Trophoblast cell (in vitro differentiated cells and primary cell): ENCODE measurements at regions not wholly inside any gene's neighbourhood (a gene's known extent, or its start where the extent isn't known, plus 50 kb on each side); places are given as distances from the start of the nearest gene placed in this dataset.
A peak's percentile ranks its signal among the peaks of the same experiment; 100 is the strongest.
"Not testable (repeated sequence)": the region's sequence is repeated elsewhere in the genome, so short reads cannot be mapped to it uniquely, and the experiment has no call there.

Experiments used
- DNase-seq, 2 donors: peaks; one replicate each; pipeline ENCODE4 v3.0.0-alpha.2; 2016
- H2AFZ ChIP-seq: 2 replicates; pipeline ENCODE4 v1.6.1; 2013; ENCODE audit warnings: low read length, moderate library complexity, mild to moderate bottlenecking; ENCODE audit not compliant: insufficient read depth, poor library complexity
- H2AK5ac ChIP-seq: 2 replicates; pipeline ENCODE4 v1.6.1; 2013; ENCODE audit warnings: mild to moderate bottlenecking, low read length
- H2BK120ac ChIP-seq: 2 replicates; pipeline ENCODE4 v1.6.1; 2013; ENCODE audit warnings: low read length, mild to moderate bottlenecking, moderate library complexity; ENCODE audit not compliant: insufficient read depth, poor library complexity
- H2BK12ac ChIP-seq: 2 replicates; pipeline ENCODE4 v1.6.1; 2013; ENCODE audit warnings: mild to moderate bottlenecking, low read length, moderate library complexity
- H2BK5ac ChIP-seq: 2 replicates; pipeline ENCODE4 v1.6.1; 2013; ENCODE audit warnings: low read length, low read depth, moderate library complexity, mild to moderate bottlenecking; ENCODE audit not compliant: poor library complexity
- H3K14ac ChIP-seq: 2 replicates; pipeline ENCODE4 v1.6.1; 2013; ENCODE audit warnings: mild to moderate bottlenecking, low read length
- H3K18ac ChIP-seq: 2 replicates; pipeline ENCODE4 v1.6.1; 2013; ENCODE audit warnings: mild to moderate bottlenecking, low read length
- H3K23ac ChIP-seq: 2 replicates; pipeline ENCODE4 v1.6.1; 2013; ENCODE audit warnings: low read length
- H3K27ac ChIP-seq: 2 replicates; pipeline ENCODE4 v1.5.1; 2013; ENCODE audit warnings: low read depth, mild to moderate bottlenecking, inconsistent platforms, low read length, moderate library complexity
- H3K27me3 ChIP-seq: 2 replicates; pipeline ENCODE4 v1.6.1; 2013; ENCODE audit warnings: inconsistent platforms, mild to moderate bottlenecking, low read length, moderate library complexity; ENCODE audit not compliant: insufficient read depth
- H3K36me3 ChIP-seq, 2 experiments: 1 replicate in 1 of 2; 2 replicates in 1 of 2; pipeline ENCODE4 v1.6.1; 2013; ENCODE audit warnings: low read length in 2 of 2, mild to moderate bottlenecking in 2 of 2, moderate library complexity in 1 of 2; ENCODE audit not compliant: insufficient read depth in 2 of 2, control insufficient read depth in 1 of 2
- H3K4ac ChIP-seq: 2 replicates; pipeline ENCODE4 v1.6.1; 2013; ENCODE audit warnings: low read depth, mild to moderate bottlenecking, low read length, moderate library complexity
- H3K4me1 ChIP-seq, 2 experiments: 1 replicate in 1 of 2; 2 replicates in 1 of 2; pipeline ENCODE4 v1.6.1; 2013; ENCODE audit warnings: low read length in 2 of 2, mild to moderate bottlenecking in 2 of 2, moderate library complexity in 1 of 2; ENCODE audit not compliant: insufficient read depth in 2 of 2, control insufficient read depth in 1 of 2
- H3K4me2 ChIP-seq: 2 replicates; pipeline ENCODE4 v1.6.1; 2013; ENCODE audit warnings: inconsistent platforms, mild to moderate bottlenecking, low read length, moderate library complexity
- H3K4me3 ChIP-seq: 2 replicates; pipeline ENCODE4 v1.5.1; 2013; ENCODE audit warnings: mild to moderate bottlenecking, low read depth, low read length, inconsistent platforms
- H3K79me1 ChIP-seq: one replicate; pipeline ENCODE4 v1.6.1; 2013; ENCODE audit warnings: low read length
- H3K79me2 ChIP-seq: 2 replicates; pipeline ENCODE4 v1.6.1; 2013; ENCODE audit warnings: low read length, mild to moderate bottlenecking; ENCODE audit not compliant: control insufficient read depth, insufficient read depth, poor library complexity
- H3K9ac ChIP-seq: 2 replicates; pipeline ENCODE4 v1.6.1; 2013; ENCODE audit warnings: mild to moderate bottlenecking, low read length
- H3K9me3 ChIP-seq: 2 replicates; pipeline ENCODE4 v1.6.1; 2013; ENCODE audit warnings: low read depth, mild to moderate bottlenecking, control low read depth, inconsistent platforms, low read length; ENCODE audit not compliant: insufficient read depth
- H4K12ac ChIP-seq: 2 replicates; pipeline ENCODE4 v1.6.1; 2013; ENCODE audit warnings: low read depth, mild to moderate bottlenecking, low read length, moderate library complexity
- H4K8ac ChIP-seq: 2 replicates; pipeline ENCODE4 v1.6.1; 2013; ENCODE audit warnings: low read depth, mild to moderate bottlenecking, low read length, moderate library complexity
- H4K91ac ChIP-seq: one replicate; pipeline ENCODE4 v1.6.1; 2013; ENCODE audit warnings: low read depth, mild to moderate bottlenecking, low read length, moderate library complexity
- WGBS: extraction: QIAGEN DNeasy Blood & Tissue Kit; methylation state at CpG from one replicate; pipeline ENCODE4 v1.1.7; 2013; ENCODE audit warnings: missing lambda C conversion rate; ENCODE audit not compliant: insufficient read length, insufficient coverage; ENCODE audit errors: extremely low coverage; 5-methylcytosine and 5-hydroxymethylcytosine counted together

- not testable (repeated sequence) for H3K18ac ChIP-seq, H3K27ac ChIP-seq, H3K4me1 ChIP-seq, H3K4ac ChIP-seq, H3K4me3 ChIP-seq, DNase-seq, H3K9me3 ChIP-seq, H3K9ac ChIP-seq, H3K23ac ChIP-seq, H3K36me3 ChIP-seq, H2AK5ac ChIP-seq, H2BK5ac ChIP-seq, H2BK12ac ChIP-seq, H3K79me1 ChIP-seq, H3K4me2 ChIP-seq, H3K79me2 ChIP-seq, H3K14ac ChIP-seq, H2AFZ ChIP-seq, H3K27me3 ChIP-seq, H2BK120ac ChIP-seq, H4K12ac ChIP-seq
- H4K8ac ChIP-seq, result peak overlapping the region; percentile 40
- peak overlapping the region; percentile 8 for H4K91ac ChIP-seq
- no CpG with 5 or more reads among the region's 3 CpGs for WGBS
Observed at GRCh38 chr12:68442353-68442972, 110.3 kb upstream of the MDM1 start.

- not testable (repeated sequence) for H3K14ac ChIP-seq, H3K79me2 ChIP-seq, H4K8ac ChIP-seq, H3K23ac ChIP-seq, H4K12ac ChIP-seq, H3K36me3 ChIP-seq, H2BK120ac ChIP-seq, H3K79me1 ChIP-seq, H3K27ac ChIP-seq, H3K18ac ChIP-seq, H3K4ac ChIP-seq, H3K4me1 ChIP-seq, H2BK5ac ChIP-seq, H3K9me3 ChIP-seq, DNase-seq, H3K9ac ChIP-seq, H2AFZ ChIP-seq, H3K27me3 ChIP-seq, H2AK5ac ChIP-seq, H3K4me3 ChIP-seq, H3K4me2 ChIP-seq, H2BK12ac ChIP-seq, H4K91ac ChIP-seq
- WGBS, result no CpG with 5 or more reads among the region's 2 CpGs
Observed at GRCh38 chr12:68443695-68444094, 111.5 kb upstream of the MDM1 start.

GRCh38 chr12:68445824-68446223, 113.7 kb upstream of the MDM1 start:
- Histone ChIP-seq H3K4ac (no peak overlapping the region), H3K9ac (no peak overlapping the region), H4K8ac (no peak overlapping the region), H2AK5ac (no peak overlapping the region), H3K27ac (no peak overlapping the region), H3K9me3 (no peaks in the 10 kb centered on the region), H3K14ac (no peak overlapping the region), H3K18ac (no peak overlapping the region), H2BK12ac (no peak overlapping the region), H4K12ac (no peak overlapping the region), H3K36me3 (no peaks in the 10 kb centered on the region), H2BK120ac (no peak overlapping the region), H3K4me2 (no peak overlapping the region), H3K23ac (no peak overlapping the region), H3K79me2 (peaks cover 1% of the 10 kb centered on the region), H3K27me3 (no peaks in the 10 kb centered on the region), H3K4me3 (no peak overlapping the region), H2AFZ (no peak overlapping the region), H4K91ac (no peak overlapping the region), H2BK5ac (no peak overlapping the region), H3K4me1 (peaks cover 2% of the 10 kb centered on the region in 2 experiments), H3K79me1 (peaks cover 2% of the 10 kb centered on the region)
- no CpG with 5 or more reads among the region's 1 CpG for WGBS
- DNase-seq, result peak in 1 of 2 donors; percentile 37

- H3K79me2 ChIP-seq, result peaks cover 1% of the 10 kb centered on the region
- no CpG with 5 or more reads among the region's 1 CpG for WGBS
Observed at GRCh38 chr12:68446384-68446783, 114.2 kb upstream of the MDM1 start.

More at GRCh38 chr12:68446384-68446783, 114.2 kb upstream of the MDM1 start:
- Histone ChIP-seq H4K8ac (peak overlapping the region; percentile 29), H3K4ac (no peak overlapping the region), H2AK5ac (no peak overlapping the region), H4K12ac (no peak overlapping the region), H3K9ac (no peak overlapping the region), H3K4me2 (no peak overlapping the region), H3K14ac (peak overlapping the region; percentile 73), H2BK120ac (peak overlapping the region; percentile 98), H3K27me3 (no peaks in the 10 kb centered on the region), H2AFZ (no peak overlapping the region), H2BK12ac (no peak overlapping the region), H3K36me3 (no peaks in the 10 kb centered on the region), H3K4me3 (no peak overlapping the region), H3K23ac (no peak overlapping the region), H3K18ac (no peak overlapping the region), H4K91ac (peak overlapping the region; percentile 57), H3K79me1 (peaks cover 2% of the 10 kb centered on the region), H3K4me1 (peaks cover 2 to 4% of the 10 kb centered on the region in 2 experiments), H3K9me3 (no peaks in the 10 kb centered on the region), H3K27ac (no peak overlapping the region), H2BK5ac (no peak overlapping the region)
- DNase-seq, result no peak
